ENCODE measurements at regions not wholly inside any gene's neighbourhood (a gene's known extent, or its start where the extent isn't known, plus 50 kb on each side); places are given as distances from the start of the nearest gene placed in this dataset.

- DNase-seq (ENCODE audit: low read depth), result no peak
- H3K4me3 ChIP-seq (ENCODE audit: low read depth, low read length), result no peak overlapping the region
- TF ChIP-seq CTCF (conservative IDR thresholded peaks at IDR 0.05; ENCODE audit: low read depth, low read length), result no peak
Observed at GRCh38 chr17:5825717-5826330, 241.5 kb upstream of the NLRP1 start.

- H3K4me3 ChIP-seq (ENCODE audit: low read depth, low read length), result no peak overlapping the region
- no peak for TF ChIP-seq CTCF (conservative IDR thresholded peaks at IDR 0.05; ENCODE audit: low read depth, low read length)
- no peak for DNase-seq (ENCODE audit: low read depth)
Observed at GRCh38 chr17:5826384-5826783, 242.1 kb upstream of the NLRP1 start.

GRCh38 chr17:5830921-5831320, 239.3 kb upstream of the WSCD1 start:
- DNase-seq (ENCODE audit: low read depth), result no peak
- TF ChIP-seq CTCF (conservative IDR thresholded peaks at IDR 0.05; ENCODE audit: low read depth, low read length), result no peak
- no peak overlapping the region for H3K4me3 ChIP-seq (ENCODE audit: low read depth, low read length)

GRCh38 chr17:5832886-5833285, 237.3 kb upstream of the WSCD1 start:
- no peak for TF ChIP-seq CTCF (conservative IDR thresholded peaks at IDR 0.05; ENCODE audit: low read depth, low read length)
- H3K4me3 ChIP-seq (ENCODE audit: low read depth, low read length), result no peak overlapping the region
- DNase-seq (ENCODE audit: low read depth), result no peak

- TF ChIP-seq CTCF (conservative IDR thresholded peaks at IDR 0.05; ENCODE audit: low read depth, low read length), result no peak
- no peak for DNase-seq (ENCODE audit: low read depth)
- no peak overlapping the region for H3K4me3 ChIP-seq (ENCODE audit: low read depth, low read length)
Observed at GRCh38 chr17:5837055-5837491, 233.1 kb upstream of the WSCD1 start.

GRCh38 chr17:5838661-5839300, 231.4 kb upstream of the WSCD1 start:
- TF ChIP-seq CTCF (conservative IDR thresholded peaks at IDR 0.05; ENCODE audit: low read depth, low read length), result peak; percentile 23
- no peak for DNase-seq (ENCODE audit: low read depth)

More at GRCh38 chr17:5838661-5839300, 231.4 kb upstream of the WSCD1 start:
- H3K4me3 ChIP-seq (ENCODE audit: low read depth, low read length), result no peak overlapping the region

Measured in epithelial cell of proximal tubule (primary cell).